Activated T-cell treated with anti-CD3 and anti-CD28 coated beads for 48 hours (primary cell): ENCODE measurements at regions not wholly inside any gene's neighbourhood (a gene's known extent, or its start where the extent isn't known, plus 50 kb on each side); places are given as distances from the start of the nearest gene placed in this dataset.
"Not testable (repeated sequence)": the region's sequence is repeated elsewhere in the genome, so short reads cannot be mapped to it uniquely, and the experiment has no call there.

ENCODE experiments used
- DNase-seq: peaks from one replicate; pipeline ENCODE4 v3.0.0-alpha.2; 2020; ENCODE audit warnings: low read depth

- DNase-seq: no peak
Measured at GRCh38 chr5:74461251-74461650, 179.3 kb downstream of the ENC1 start.

GRCh38 chr5:74460694-74461093 lies 179.8 kb downstream of the ENC1 start:
- DNase-seq: no peak

GRCh38 chr5:74459984-74460383 lies 180.5 kb downstream of the ENC1 start:
- DNase-seq: no peak

GRCh38 chr5:74457876-74458275 lies 182.7 kb downstream of the ENC1 start:
- no peak for DNase-seq

- DNase-seq: no peak
Measured at GRCh38 chr5:74454263-74455030, 186.1 kb downstream of the ENC1 start.

GRCh38 chr5:74452856-74453255 lies 187.7 kb downstream of the ENC1 start:
- no peak for DNase-seq

- no peak for DNase-seq
Measured at GRCh38 chr5:74450095-74450494, 190.4 kb downstream of the ENC1 start.

GRCh38 chr5:74446725-74447241 lies 193.7 kb downstream of the ENC1 start:
- no peak for DNase-seq

GRCh38 chr5:74442466-74442865 lies 198.1 kb downstream of the ENC1 start:
- no peak for DNase-seq

GRCh38 chr5:74441616-74442015 lies 198.9 kb downstream of the ENC1 start:
- DNase-seq: no peak

GRCh38 chr5:74440341-74440740 lies 200.2 kb downstream of the ENC1 start:
- no peak for DNase-seq

GRCh38 chr5:74437870-74438269 lies 202.7 kb downstream of the ENC1 start:
- DNase-seq: not testable (repeated sequence)

- DNase-seq: no peak
Measured at GRCh38 chr5:74433896-74434829, 206.4 kb downstream of the ENC1 start.

GRCh38 chr5:74433255-74433895 lies 207.2 kb downstream of the ENC1 start:
- no peak for DNase-seq

- DNase-seq: no peak
Measured at GRCh38 chr5:74432721-74433120, 207.8 kb downstream of the ENC1 start.

GRCh38 chr5:74432216-74432615 lies 208.3 kb downstream of the ENC1 start:
- DNase-seq: no peak

- DNase-seq: no peak
Measured at GRCh38 chr5:74431290-74431669, 209.2 kb downstream of the ENC1 start.

- DNase-seq: no peak
Measured at GRCh38 chr5:74430631-74431289, 209.8 kb downstream of the ENC1 start.

- no peak for DNase-seq
Measured at GRCh38 chr5:74429495-74429894, 211.0 kb downstream of the ENC1 start.

- DNase-seq: no peak
Measured at GRCh38 chr5:74428876-74429275, 211.7 kb downstream of the ENC1 start.

- no peak for DNase-seq
Measured at GRCh38 chr5:74428275-74428674, 212.3 kb downstream of the ENC1 start.

GRCh38 chr5:74426506-74426905 lies 214.0 kb downstream of the ENC1 start:
- DNase-seq: no peak
